ENCODE measurements at regions not wholly inside any gene's neighbourhood (a gene's known extent, or its start where the extent isn't known, plus 50 kb on each side); places are given as distances from the start of the nearest gene placed in this dataset.

- TF ChIP-seq CTCF (IDR thresholded peaks at IDR 0.05) (peak; percentile 82), EZH2phosphoT487 (IDR thresholded peaks at IDR 0.05) (no peak)
These were observed 104.9 kb upstream of the TMPRSS2 start for GRCh38 chr21:41612674-41613532.

Measured in neural progenitor cell (in vitro differentiated cells).